ENCODE measurements at regions not wholly inside any gene's neighbourhood (a gene's known extent, or its start where the extent isn't known, plus 50 kb on each side); places are given as distances from the start of the nearest gene placed in this dataset.

GRCh38 chr16:66199189-66199588 lies 167.3 kb upstream of the CDH5 start:
- TF ChIP-seq CTCF (IDR thresholded peaks at IDR 0.05; ENCODE audit: poor library complexity) (no peak), EZH2phosphoT487 (IDR thresholded peaks at IDR 0.05; ENCODE audit: low read depth, severe bottlenecking, unreplicated experiment) (no peak), EZH2 (IDR thresholded peaks at IDR 0.05; ENCODE audit: borderline replicate concordance) (no peak)
